LHCN-M2 (cell line): ENCODE measurements at regions not wholly inside any gene's neighbourhood (a gene's known extent, or its start where the extent isn't known, plus 50 kb on each side); places are given as distances from the start of the nearest gene placed in this dataset.
A peak's percentile ranks its signal among the peaks of the same experiment; 100 is the strongest.
"Not testable (repeated sequence)": the region's sequence is repeated elsewhere in the genome, so short reads cannot be mapped to it uniquely, and the experiment has no call there.

Source experiments
- DNase-seq: peaks from one replicate; pipeline ENCODE4 v3.0.0-alpha.2; 2012; ENCODE audit warnings: low read depth

GRCh38 chr9:103237571-103238109, 242.5 kb downstream of the CYLC2 start:
- DNase-seq = not testable (repeated sequence)

DNA sequence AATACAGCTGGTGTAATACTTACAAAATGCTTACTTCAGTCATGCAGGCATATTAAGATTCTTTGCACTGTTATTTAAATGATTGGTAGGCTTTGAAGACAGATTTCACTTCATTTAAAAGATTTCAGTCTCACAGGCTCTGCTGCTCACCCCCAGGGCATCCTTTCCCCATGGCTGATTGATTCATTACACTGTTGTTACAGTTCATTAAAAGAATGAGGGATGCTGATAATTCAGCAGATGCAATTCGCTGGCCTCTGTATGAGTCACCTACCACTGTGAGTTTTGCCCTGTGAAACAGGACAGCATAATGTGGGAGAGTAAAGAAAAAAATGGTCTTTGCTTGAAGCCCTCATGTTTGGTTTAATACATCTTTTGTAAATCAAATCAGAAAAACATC, 246.9 kb downstream of the CYLC2 start:
- no peak for DNase-seq

DNA sequence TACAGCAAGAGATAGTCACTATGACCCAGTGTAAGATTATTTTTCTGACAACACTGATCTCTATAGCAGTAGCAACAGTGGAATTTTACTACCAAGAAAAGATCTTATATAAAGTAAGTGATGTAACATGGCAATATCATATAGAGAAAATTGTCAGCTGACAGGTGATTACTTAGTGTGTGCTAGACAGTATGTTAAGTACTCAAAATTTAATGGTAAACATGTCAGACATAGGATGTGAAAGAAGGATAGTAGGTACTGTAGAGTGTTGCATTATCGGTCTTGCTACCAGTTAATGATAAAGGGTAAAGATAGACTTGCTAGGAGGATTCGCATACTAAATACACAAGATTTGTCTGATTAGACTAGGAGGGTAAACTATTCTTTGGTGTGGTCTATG, 247.4 kb downstream of the CYLC2 start:
- DNase-seq = no peak

DNA sequence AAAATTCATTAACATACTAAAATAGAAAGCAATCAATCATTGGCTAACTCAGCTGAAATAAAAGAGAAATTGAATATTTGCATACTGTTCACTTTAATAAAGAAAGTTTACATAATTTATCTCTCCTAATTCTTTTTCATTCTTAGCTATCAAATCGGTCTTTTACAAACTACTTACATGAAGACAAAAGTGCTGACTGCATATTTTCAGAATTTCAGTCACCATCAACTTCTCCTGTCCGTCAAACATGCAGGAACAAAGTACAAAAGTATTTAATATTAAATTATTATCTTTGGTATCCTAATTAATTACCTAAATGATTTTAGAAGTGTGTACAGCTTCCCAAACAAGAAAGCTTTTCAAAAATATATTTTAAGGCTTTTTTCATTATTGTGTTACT, 248.4 kb downstream of the CYLC2 start:
- DNase-seq = no peak

- no peak for DNase-seq
These were observed 250.2 kb downstream of the CYLC2 start for GRCh38 chr9:103245369-103245768.

- DNase-seq = no peak
These were observed 266.8 kb downstream of the CYLC2 start for GRCh38 chr9:103261951-103262350.

GRCh38 chr9:103266064-103266463, 270.9 kb downstream of the CYLC2 start:
- no peak for DNase-seq

- no peak for DNase-seq
These were observed 282.1 kb downstream of the CYLC2 start for GRCh38 chr9:103277240-103277639.

DNA sequence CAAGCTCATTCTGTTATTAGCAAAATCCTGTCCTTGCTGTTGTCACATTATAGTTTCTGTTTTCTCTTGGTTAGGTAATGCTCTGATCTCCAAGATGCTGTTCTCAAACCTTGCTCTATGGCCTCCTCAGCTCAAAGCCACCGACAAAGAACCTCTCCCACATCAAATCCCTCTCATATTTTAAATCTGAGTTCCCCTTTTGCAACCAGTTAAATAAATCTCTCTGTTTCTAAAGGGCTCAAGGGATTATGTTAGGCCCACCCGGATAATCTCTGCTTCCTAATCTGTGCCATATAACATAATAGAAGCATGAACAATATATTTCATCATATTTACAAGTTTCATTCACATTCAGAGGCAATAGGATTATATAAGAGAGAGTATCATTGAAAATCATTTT, 286.0 kb downstream of the CYLC2 start:
- DNase-seq = no peak

DNA sequence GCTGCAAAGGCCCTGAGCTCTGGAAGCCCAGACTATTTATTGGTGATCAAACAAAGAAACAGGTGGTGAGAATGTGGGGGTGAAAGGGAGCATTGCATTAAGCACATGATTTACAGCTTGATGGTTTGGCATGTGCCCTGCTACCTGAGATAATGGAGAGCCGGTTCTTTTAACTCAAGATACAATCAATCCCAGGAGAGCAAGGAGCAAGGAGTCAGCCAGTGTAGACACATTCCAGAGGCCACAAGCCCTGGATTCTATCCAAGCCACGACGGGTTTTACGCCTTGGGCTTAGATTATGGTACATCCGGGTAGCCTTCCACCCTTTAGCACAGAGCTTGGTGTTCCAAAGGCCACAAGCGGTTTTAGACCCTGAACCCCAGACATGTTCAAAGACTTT, 292.2 kb downstream of the CYLC2 start:
- no peak for DNase-seq

DNA sequence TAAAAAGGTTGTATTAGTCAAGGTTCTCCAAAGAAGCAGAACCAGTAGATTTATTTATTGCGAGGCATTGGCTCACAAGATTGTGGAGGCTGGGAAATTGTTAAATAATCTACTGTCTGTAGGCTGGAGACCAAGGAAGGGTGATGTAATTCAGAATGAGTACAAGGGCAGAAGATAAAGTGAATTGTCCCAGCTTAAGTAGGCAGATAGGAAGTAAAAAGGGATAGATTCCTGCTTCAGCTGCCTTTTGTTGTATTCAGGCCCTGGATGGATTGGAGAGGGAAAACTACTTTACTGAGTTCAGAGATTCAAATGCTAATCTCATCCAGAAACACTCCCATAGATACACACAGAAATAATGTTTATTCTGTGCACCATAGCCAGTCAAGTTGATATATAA, 301.1 kb downstream of the CYLC2 start:
- DNase-seq = no peak

DNA sequence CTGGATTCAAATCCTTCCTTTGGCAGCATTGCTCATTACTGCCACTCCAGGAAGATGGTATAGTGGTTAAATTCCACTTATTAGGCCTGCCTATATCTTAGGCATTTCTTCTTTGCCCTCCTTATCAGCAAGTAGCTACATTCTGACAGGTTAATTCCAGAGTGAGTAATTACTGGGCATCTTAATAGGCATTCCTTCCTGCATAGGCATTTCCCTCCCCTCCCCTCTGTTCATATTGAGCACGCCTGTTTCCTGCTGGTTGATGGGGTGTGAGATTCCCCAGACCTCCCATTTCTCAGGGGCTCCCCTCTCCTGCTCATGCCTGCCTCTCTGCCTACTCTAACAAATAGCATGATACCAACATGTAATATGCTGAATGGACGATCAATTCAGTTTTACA, 305.9 kb downstream of the CYLC2 start:
- DNase-seq = no peak

- DNase-seq = no peak
These were observed 309.7 kb downstream of the CYLC2 start for GRCh38 chr9:103304797-103305196.

DNA sequence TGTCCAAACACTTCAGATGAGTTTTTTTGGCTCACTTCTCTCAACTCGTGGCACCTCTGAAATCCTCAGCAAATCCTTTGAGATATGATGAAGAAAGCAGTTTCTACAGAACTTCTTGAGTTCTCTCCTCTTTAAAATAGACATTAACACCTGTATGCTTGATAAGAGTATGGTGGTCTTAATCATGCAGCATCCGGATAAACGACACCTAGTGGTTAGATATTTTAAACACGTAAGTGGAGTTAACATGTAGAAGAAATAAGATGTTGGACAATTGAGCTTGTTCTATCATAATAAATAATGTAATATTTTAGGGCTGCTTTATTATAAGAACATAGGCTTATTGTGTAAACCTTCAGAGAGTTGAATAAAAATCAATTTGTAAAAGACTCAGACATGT, 324.8 kb downstream of the CYLC2 start:
- DNase-seq = no peak

DNA sequence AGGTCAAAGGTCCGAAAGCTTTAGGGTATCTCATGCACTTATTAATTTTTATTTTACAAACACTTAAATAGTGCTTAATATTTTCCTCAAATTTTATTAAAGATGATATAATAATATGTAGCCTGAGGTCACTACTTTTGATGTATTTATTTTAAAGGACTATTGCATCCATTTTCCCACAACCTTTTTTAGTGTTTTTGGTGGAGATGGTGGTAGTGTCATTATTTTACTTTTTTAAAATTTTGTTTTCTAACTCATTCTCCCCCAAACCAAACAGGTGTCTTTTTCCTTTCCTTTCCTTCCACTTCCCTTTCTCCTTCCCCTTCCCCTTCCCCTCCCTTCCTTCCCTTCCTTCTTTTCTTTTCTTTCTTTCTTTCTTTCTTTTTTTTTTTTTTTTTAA, 328.6 kb downstream of the CYLC2 start:
- DNase-seq = no peak

GRCh38 chr9:103335461-103335860, 340.3 kb downstream of the CYLC2 start:
- no peak for DNase-seq

DNA sequence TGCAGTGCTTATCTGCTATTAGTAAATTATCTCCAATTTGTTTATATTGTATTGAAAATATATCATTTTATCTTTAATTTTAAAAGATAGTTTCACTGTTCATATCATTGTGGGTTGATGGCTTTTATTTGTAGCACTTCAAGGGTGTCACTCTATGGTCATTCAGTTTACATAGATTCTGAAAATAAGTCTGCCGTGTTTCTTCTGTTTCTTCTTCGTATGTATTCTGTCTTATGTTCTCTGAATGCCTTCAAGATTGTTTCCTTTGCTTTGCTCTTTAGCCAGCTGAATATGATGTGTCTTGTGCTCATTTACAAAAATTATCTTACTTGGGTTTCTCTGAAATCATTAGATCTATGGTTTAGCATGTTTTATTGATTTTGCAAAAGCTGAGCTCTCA, 359.9 kb downstream of the CYLC2 start:
- no peak for DNase-seq

- not testable (repeated sequence) for DNase-seq
These were observed 362.8 kb downstream of the CYLC2 start for GRCh38 chr9:103357980-103358379.

- DNase-seq = no peak
These were observed 366.8 kb downstream of the CYLC2 start for GRCh38 chr9:103361906-103362305.

- DNase-seq = no peak
These were observed 367.9 kb downstream of the CYLC2 start for GRCh38 chr9:103362986-103363385.

DNA sequence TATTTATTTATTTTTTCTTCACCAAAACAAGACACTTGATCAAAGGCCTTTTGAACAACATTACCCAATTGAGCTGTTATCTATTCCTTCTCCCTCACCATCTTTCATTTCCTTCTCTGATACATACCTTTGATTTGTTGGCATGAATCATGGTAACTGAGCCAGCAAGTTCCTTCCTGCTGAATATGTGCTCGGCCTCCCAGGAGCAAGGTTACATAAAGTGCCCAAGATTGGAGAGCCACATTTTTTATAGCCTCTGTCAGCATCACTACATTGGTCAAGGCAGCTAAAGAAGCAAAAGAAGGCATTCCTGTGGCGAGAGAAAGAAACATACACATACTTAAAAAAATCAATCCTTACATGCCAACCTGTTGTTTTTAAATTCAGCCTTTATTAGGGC, 369.6 kb downstream of the CYLC2 start:
- peak; percentile 1 for DNase-seq

DNA sequence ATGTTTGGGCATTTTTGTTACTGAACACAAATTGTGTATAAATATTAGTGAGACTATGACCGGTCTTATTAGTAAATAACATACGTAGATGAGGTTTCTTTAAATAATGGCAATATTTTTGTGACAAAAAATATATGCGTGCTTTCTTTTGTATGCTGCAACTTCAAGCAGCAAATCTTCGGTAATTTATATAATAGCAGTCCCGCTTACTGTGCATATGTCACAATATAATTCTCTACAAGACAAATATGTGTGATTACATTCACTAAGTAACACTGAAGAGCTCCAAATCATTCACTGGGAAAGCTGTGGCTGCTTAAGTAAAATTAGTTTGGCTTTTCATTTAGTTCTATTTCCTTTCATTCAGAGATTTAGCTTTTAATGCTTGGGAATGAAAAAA, 376.0 kb downstream of the CYLC2 start:
- no peak for DNase-seq

DNA sequence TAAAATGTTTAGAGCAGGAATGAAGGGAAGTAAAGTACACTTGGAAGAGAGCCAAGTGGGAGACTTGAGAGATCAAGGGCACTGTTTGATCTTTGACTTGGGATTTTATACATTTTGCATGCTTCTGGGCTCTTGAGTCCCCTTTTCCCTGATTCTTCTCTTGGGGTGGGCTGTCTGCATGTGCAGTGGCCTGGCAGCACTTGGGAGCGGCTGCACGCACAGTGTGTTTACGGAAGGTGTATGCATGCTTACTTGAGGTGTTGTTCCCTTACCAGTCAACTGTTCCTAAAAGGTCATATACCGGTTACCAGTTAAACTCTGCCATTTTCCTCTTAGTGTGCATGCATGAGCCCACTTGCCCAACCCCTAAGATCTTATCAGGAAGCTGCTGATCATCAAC, 377.7 kb downstream of the CYLC2 start:
- DNase-seq = no peak

- no peak for DNase-seq
These were observed 382.5 kb downstream of the CYLC2 start for GRCh38 chr9:103377667-103378066.
